IMR-90 (cell line): ENCODE measurements at regions not wholly inside any gene's neighbourhood (a gene's known extent, or its start where the extent isn't known, plus 50 kb on each side); places are given as distances from the start of the nearest gene placed in this dataset.

ENCODE experiments used
- CEBPB ChIP-seq: IDR thresholded peaks from 2 replicates; pipeline ENCODE4 v1.6.1; 2012; ENCODE audit warnings: low read depth, low read length, improper control_type of control experiment
- MAZ ChIP-seq: IDR thresholded peaks from 2 replicates; pipeline ENCODE4 v1.6.1; 2012; ENCODE audit warnings: low read depth, mild to moderate bottlenecking, low read length, improper control_type of control experiment, moderate library complexity, borderline replicate concordance
- MXI1 ChIP-seq: IDR thresholded peaks from 2 replicates; pipeline ENCODE4 v1.6.1; 2012; ENCODE audit warnings: low read depth, mild to moderate bottlenecking, low read length, moderate library complexity, borderline replicate concordance
- POLR2A ChIP-seq: IDR thresholded peaks from 2 replicates; pipeline ENCODE4 v1.6.1; 2012; ENCODE audit warnings: mild to moderate bottlenecking, low read depth, low read length
- RAD21 ChIP-seq: IDR thresholded peaks from 2 replicates; pipeline ENCODE4 v1.6.1; 2012; ENCODE audit warnings: low read length, improper control_type of control experiment
- SMC3 ChIP-seq: fragments of 150-350 bp; IDR thresholded peaks from 2 replicates; pipeline ENCODE4 v1.6.1; 2016; ENCODE audit warnings: low read depth, mild to moderate bottlenecking, antibody characterized with exemption, low read length, moderate library complexity
- TF ChIP-seq, protein P1 (sequence below): conservative IDR thresholded peaks from 2 replicates; pipeline ENCODE4 v1.5.1; 2012; ENCODE audit warnings: mild to moderate bottlenecking, low read depth, low read length, improper control_type of control experiment
- TF ChIP-seq, protein P2 (sequence below): fragments of 150-350 bp; IDR thresholded peaks from 2 replicates; pipeline ENCODE4 v1.6.1; 2017; ENCODE audit warnings: mild to moderate bottlenecking, antibody characterized with exemption, low read length, low read depth

DNA sequence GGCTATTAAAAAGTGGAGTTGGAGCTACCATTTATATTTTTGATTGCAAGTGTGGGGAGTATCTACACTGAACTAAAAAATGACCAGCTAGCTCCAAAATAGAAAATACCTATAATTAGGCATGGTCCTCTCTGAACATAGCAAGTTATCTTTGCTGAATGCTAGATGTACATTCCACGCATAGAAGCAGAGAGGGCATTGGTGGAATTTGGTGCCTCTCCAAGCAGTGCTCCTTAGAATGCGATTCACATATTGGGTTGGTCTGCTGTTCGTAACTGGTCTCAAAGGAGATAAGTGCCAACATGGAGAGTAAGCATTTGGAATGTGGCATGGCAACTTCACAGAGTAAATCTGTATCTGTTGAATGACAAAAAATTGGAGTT lies 196.2 kb downstream of the PTN start:
- no peak for TF ChIP-seq SMC3
- TF ChIP-seq, protein P1, sequence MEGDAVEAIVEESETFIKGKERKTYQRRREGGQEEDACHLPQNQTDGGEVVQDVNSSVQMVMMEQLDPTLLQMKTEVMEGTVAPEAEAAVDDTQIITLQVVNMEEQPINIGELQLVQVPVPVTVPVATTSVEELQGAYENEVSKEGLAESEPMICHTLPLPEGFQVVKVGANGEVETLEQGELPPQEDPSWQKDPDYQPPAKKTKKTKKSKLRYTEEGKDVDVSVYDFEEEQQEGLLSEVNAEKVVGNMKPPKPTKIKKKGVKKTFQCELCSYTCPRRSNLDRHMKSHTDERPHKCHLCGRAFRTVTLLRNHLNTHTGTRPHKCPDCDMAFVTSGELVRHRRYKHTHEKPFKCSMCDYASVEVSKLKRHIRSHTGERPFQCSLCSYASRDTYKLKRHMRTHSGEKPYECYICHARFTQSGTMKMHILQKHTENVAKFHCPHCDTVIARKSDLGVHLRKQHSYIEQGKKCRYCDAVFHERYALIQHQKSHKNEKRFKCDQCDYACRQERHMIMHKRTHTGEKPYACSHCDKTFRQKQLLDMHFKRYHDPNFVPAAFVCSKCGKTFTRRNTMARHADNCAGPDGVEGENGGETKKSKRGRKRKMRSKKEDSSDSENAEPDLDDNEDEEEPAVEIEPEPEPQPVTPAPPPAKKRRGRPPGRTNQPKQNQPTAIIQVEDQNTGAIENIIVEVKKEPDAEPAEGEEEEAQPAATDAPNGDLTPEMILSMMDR: no peak
- no peak for TF ChIP-seq MXI1
- TF ChIP-seq MAZ: no peak
- no peak for TF ChIP-seq RAD21
- TF ChIP-seq POLR2A: no peak
- TF ChIP-seq, protein P2, sequence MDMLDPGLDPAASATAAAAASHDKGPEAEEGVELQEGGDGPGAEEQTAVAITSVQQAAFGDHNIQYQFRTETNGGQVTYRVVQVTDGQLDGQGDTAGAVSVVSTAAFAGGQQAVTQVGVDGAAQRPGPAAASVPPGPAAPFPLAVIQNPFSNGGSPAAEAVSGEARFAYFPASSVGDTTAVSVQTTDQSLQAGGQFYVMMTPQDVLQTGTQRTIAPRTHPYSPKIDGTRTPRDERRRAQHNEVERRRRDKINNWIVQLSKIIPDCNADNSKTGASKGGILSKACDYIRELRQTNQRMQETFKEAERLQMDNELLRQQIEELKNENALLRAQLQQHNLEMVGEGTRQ: no peak
- TF ChIP-seq CEBPB: no peak
